IMR-90 (cell line): ENCODE measurements at regions not wholly inside any gene's neighbourhood (a gene's known extent, or its start where the extent isn't known, plus 50 kb on each side); places are given as distances from the start of the nearest gene placed in this dataset.

Source experiments
- ATAC-seq: fragments of 200-7000 bp; cut with Tn5 transposase; 2 replicates; pipeline ENCODE4 v1.9.1; 2020; ENCODE audit warnings: low read depth, mild to moderate bottlenecking, moderate library complexity
- BruUV-seq: library from RNA; stranded (reverse); fragments of 400-500 nt; replicated peaks from 2 replicates; lab custom pipeline; 2021; lab: Mats Ljungman, UMichigan
- CTCF ChIA-PET: fragments of 300-600 bp; formaldehyde crosslinking; extraction: SDS; loops from one replicate; lab custom pipeline; 2021; ENCODE audit warnings: antibody characterized with exemption; lab: Yijun Ruan, JAX
- POLR2A ChIA-PET: fragments of 300-600 bp; sonication (Branson Sonifier 250); formaldehyde crosslinking; loops from one replicate; lab custom pipeline; 2022; ENCODE audit warnings: antibody characterized with exemption; ENCODE audit not compliant: unreplicated experiment; lab: Charles Lee
- DNase-seq: peaks from one replicate; pipeline ENCODE4 v3.0.0; 2013
- H2AFZ ChIP-seq: replicated peaks from 2 replicates; pipeline ENCODE3; 2013; ENCODE audit warnings: low read length, mild to moderate bottlenecking; ENCODE audit not compliant: poor library complexity
- H2AK5ac ChIP-seq: 2 replicates; pipeline ENCODE4 v1.6.1; 2013; ENCODE audit warnings: low read depth, low read length, inconsistent platforms
- H2AK9ac ChIP-seq: replicated peaks from 2 replicates; pipeline ENCODE3; 2013; ENCODE audit warnings: mild to moderate bottlenecking, low read depth, low read length, moderate library complexity; ENCODE audit not compliant: poor library complexity
- H2BK120ac ChIP-seq: 2 replicates; pipeline ENCODE4 v1.6.1; 2013; ENCODE audit warnings: low read depth, low read length, inconsistent platforms
- H2BK15ac ChIP-seq: 3 replicates; pipeline ENCODE4 v1.6.1; 2013; ENCODE audit warnings: low read depth, low read length, inconsistent platforms
- H2BK20ac ChIP-seq: 2 replicates; pipeline ENCODE4 v1.6.1; 2013; ENCODE audit warnings: low read depth, mild to moderate bottlenecking, inconsistent platforms, low read length, moderate library complexity
- H2BK5ac ChIP-seq: 2 replicates; pipeline ENCODE4 v1.6.1; 2013; ENCODE audit warnings: mild to moderate bottlenecking, low read depth, low read length, inconsistent platforms; ENCODE audit not compliant: poor library complexity, severe bottlenecking
- H3K14ac ChIP-seq: replicated peaks from 2 replicates; pipeline ENCODE4 v1.6.1; 2013; ENCODE audit warnings: low read depth, low read length, inconsistent platforms
- H3K18ac ChIP-seq: 2 replicates; pipeline ENCODE4 v1.6.1; 2013; ENCODE audit warnings: low read depth, low read length, control low read depth
- H3K23ac ChIP-seq: 2 replicates; pipeline ENCODE4 v1.6.1; 2013; ENCODE audit warnings: low read depth, low read length, inconsistent platforms
- H3K27ac ChIP-seq: 2 replicates; pipeline ENCODE4 v1.5.1; 2013; ENCODE audit warnings: mild to moderate bottlenecking, control low read depth, low read length; ENCODE audit not compliant: insufficient read depth
- H3K27me3 ChIP-seq: 2 replicates; pipeline ENCODE4 v1.6.1; 2013; ENCODE audit warnings: low read length; ENCODE audit not compliant: control insufficient read depth, insufficient read depth
- H3K36me3 ChIP-seq: 2 replicates; pipeline ENCODE4 v1.6.1; 2013; ENCODE audit warnings: low read length, mixed read lengths; ENCODE audit not compliant: control insufficient read depth, insufficient read depth
- H3K4ac ChIP-seq: 2 replicates; pipeline ENCODE4 v1.6.1; 2013; ENCODE audit warnings: low read depth, low read length, inconsistent platforms
- H3K4me1 ChIP-seq: 2 replicates; pipeline ENCODE4 v1.6.1; 2013; ENCODE audit warnings: low read length, mixed read lengths; ENCODE audit not compliant: control insufficient read depth, insufficient read depth
- H3K4me2 ChIP-seq: 2 replicates; pipeline ENCODE4 v1.6.1; 2013; ENCODE audit warnings: low read depth, mild to moderate bottlenecking, control low read depth, low read length, moderate library complexity
- H3K4me3 ChIP-seq: 2 replicates; pipeline ENCODE4 v1.5.1; 2013; ENCODE audit warnings: low read depth, mild to moderate bottlenecking, control low read depth, low read length, moderate library complexity; ENCODE audit not compliant: insufficient read depth
- H3K56ac ChIP-seq: 2 replicates; pipeline ENCODE4 v1.6.1; 2013; ENCODE audit warnings: low read length, inconsistent platforms; ENCODE audit not compliant: insufficient read depth; ENCODE audit errors: extremely low read depth
- H3K79me1 ChIP-seq, 2 experiments: 2 replicates each; pipeline ENCODE4 v1.6.1; 2013; ENCODE audit warnings: low read length in 2 of 2, inconsistent platforms in 1 of 2, low read depth in 1 of 2
- H3K9ac ChIP-seq: 2 replicates; pipeline ENCODE4 v1.6.1; 2013; ENCODE audit warnings: low read depth, low read length, control low read depth
- H3K9me1 ChIP-seq: 2 replicates; pipeline ENCODE4 v1.6.1; 2013; ENCODE audit warnings: low read length, inconsistent platforms; ENCODE audit not compliant: insufficient read depth
- H3K9me3 ChIP-seq: 2 replicates; pipeline ENCODE4 v1.6.1; 2013; ENCODE audit warnings: low read length; ENCODE audit not compliant: control insufficient read depth, insufficient read depth
- H4K20me1 ChIP-seq: 2 replicates; pipeline ENCODE4 v1.6.1; 2013; ENCODE audit warnings: low read length, inconsistent platforms; ENCODE audit not compliant: insufficient read depth
- H4K5ac ChIP-seq: 2 replicates; pipeline ENCODE4 v1.6.1; 2013; ENCODE audit warnings: mild to moderate bottlenecking, low read depth, low read length, control low read depth
- H4K8ac ChIP-seq, 2 experiments: 2 replicates each; pipeline ENCODE4 v1.6.1; 2013; ENCODE audit warnings: low read depth in 2 of 2, low read length in 2 of 2, control low read depth in 1 of 2, inconsistent platforms in 1 of 2
- H4K91ac ChIP-seq: 2 replicates; pipeline ENCODE4 v1.6.1; 2013; ENCODE audit warnings: low read depth, low read length, inconsistent platforms; ENCODE audit not compliant: insufficient read depth
- CHD1 ChIP-seq: IDR thresholded peaks from 2 replicates; pipeline ENCODE4 v1.6.1; 2012; ENCODE audit warnings: low read depth, low read length, improper control_type of control experiment
- CTCF ChIP-seq: conservative IDR thresholded peaks from 2 replicates; pipeline ENCODE4 v1.5.1; 2012; ENCODE audit warnings: mild to moderate bottlenecking, low read depth, low read length, improper control_type of control experiment
- ELK1 ChIP-seq: fragments of 150-350 bp; IDR thresholded peaks from 2 replicates; pipeline ENCODE4 v1.6.1; 2016; ENCODE audit warnings: low read depth, mild to moderate bottlenecking, low read length, moderate library complexity, borderline replicate concordance
- FOS ChIP-seq: fragments of 150-350 bp; IDR thresholded peaks from 2 replicates; pipeline ENCODE4 v1.6.1; 2016; ENCODE audit warnings: low read depth, low read length
- MAFK ChIP-seq: IDR thresholded peaks from 2 replicates; pipeline ENCODE4 v1.6.1; 2012; ENCODE audit warnings: low read depth, low read length, improper control_type of control experiment
- MAZ ChIP-seq: IDR thresholded peaks from 2 replicates; pipeline ENCODE4 v1.6.1; 2012; ENCODE audit warnings: low read depth, mild to moderate bottlenecking, low read length, improper control_type of control experiment, moderate library complexity, borderline replicate concordance
- MXI1 ChIP-seq: IDR thresholded peaks from 2 replicates; pipeline ENCODE4 v1.6.1; 2012; ENCODE audit warnings: low read depth, mild to moderate bottlenecking, low read length, moderate library complexity, borderline replicate concordance
- NFE2L2 ChIP-seq: fragments of 150-350 bp; IDR thresholded peaks from 2 replicates; pipeline ENCODE4 v1.6.1; 2016; ENCODE audit warnings: low read depth, mild to moderate bottlenecking, low read length
- POLR2A ChIP-seq: IDR thresholded peaks from 2 replicates; pipeline ENCODE4 v1.6.1; 2012; ENCODE audit warnings: mild to moderate bottlenecking, low read depth, low read length
- RAD21 ChIP-seq: IDR thresholded peaks from 2 replicates; pipeline ENCODE4 v1.6.1; 2012; ENCODE audit warnings: low read length, improper control_type of control experiment
- RCOR1 ChIP-seq: IDR thresholded peaks from 2 replicates; pipeline ENCODE4 v1.6.1; 2012; ENCODE audit warnings: mild to moderate bottlenecking, low read length, improper control_type of control experiment; ENCODE audit not compliant: insufficient replicate concordance
- RFX5 ChIP-seq: IDR thresholded peaks from 2 replicates; pipeline ENCODE4 v1.8.0; 2012; ENCODE audit warnings: low read depth, mild to moderate bottlenecking, low read length, moderate library complexity
- SMC3 ChIP-seq: fragments of 150-350 bp; IDR thresholded peaks from 2 replicates; pipeline ENCODE4 v1.6.1; 2016; ENCODE audit warnings: low read depth, mild to moderate bottlenecking, antibody characterized with exemption, low read length, moderate library complexity
- WGBS, 2 experiments: methylation state at CpG; one replicate each; pipeline versions ENCODE4 v1.1.5 to v1.1.7; 2013; ENCODE audit warnings: missing lambda C conversion rate in 2 of 2; ENCODE audit not compliant: insufficient read length in 1 of 2; ENCODE audit errors: extremely low coverage in 2 of 2; 5-methylcytosine and 5-hydroxymethylcytosine counted together
- dilution Hi-C: fragments of 300-500 bp; cut with HindIII; formaldehyde crosslinking; loops from one replicate; pipeline ENCODE4 v1.14.3; 2018; ENCODE audit warnings: low sequenced_read_pairs; ENCODE audit not compliant: unreplicated experiment
- in situ Hi-C: fragments of 300-500 bp; cut with MboI; formaldehyde crosslinking; loops from 3 replicates; pipeline ENCODE4 v1.14.3; 2019; ENCODE audit warnings: low sequenced_read_pairs, inconsistent platforms, mixed read lengths
- intact Hi-C: fragments of 100-400 bp; cut with micrococcal nuclease; formaldehyde crosslinking; loops from 2 replicates; pipeline ENCODE4 v1.10.0; 2022

DNA sequence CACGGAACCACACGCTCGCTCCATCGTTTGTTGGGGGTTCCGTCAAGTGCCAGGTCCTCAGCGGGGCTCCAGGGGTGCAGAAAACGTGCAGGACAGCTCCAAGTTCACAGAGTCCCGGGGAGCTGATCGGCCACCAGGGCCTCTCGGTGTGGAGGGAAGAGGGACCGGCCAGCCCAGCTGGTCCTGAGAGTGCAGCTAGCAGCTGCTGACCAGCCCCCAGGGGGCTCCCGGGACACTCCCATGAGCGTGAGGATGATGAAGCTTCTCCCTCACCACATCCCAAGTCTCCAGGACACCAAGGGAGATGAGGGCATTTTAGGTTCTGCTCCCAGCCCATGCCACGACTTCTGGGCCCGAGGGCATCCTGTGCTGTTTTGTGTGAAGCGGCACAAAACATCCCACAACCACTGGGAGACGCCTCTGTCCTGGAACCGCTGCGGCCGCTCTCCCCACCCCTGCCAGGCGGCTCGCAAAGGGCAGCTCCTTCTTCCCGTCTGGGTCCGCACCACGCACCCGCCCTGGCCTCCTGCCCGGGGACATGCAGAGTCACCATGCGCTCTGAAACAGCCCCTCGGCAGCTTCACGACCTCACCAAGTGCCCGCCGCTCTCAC, 67.5 kb upstream of the IRX4 start:
- Histone ChIP-seq H2AK5ac (no peak overlapping the region), H3K18ac (no peak overlapping the region), H2AFZ (no peak overlapping the region), H3K9me1 (no peaks in the 10 kb centered on the region), H3K27ac (no peak overlapping the region), H3K36me3 (no peaks in the 10 kb centered on the region), H2BK20ac (no peak overlapping the region), H3K4ac (no peak overlapping the region), H4K20me1 (no peaks in the 10 kb centered on the region), H2BK120ac (no peak overlapping the region), H3K4me1 (no peaks in the 10 kb centered on the region), H2BK5ac (no peak overlapping the region), H4K91ac (no peak overlapping the region), H3K56ac (no peak overlapping the region), H3K9me3 (peaks cover 6% of the 10 kb centered on the region), H2AK9ac (no peak overlapping the region), H3K23ac (no peak overlapping the region), H4K5ac (no peak overlapping the region), H3K14ac (no peak overlapping the region), H3K4me2 (no peak overlapping the region), H4K8ac (no peak overlapping the region), H3K9ac (no peak overlapping the region), H3K79me1 (no peaks in the 10 kb centered on the region), H3K4me3 (no peak overlapping the region), H2BK15ac (no peak overlapping the region), H3K27me3 (no peaks in the 10 kb centered on the region)
- ChIA-PET POLR2A (no interaction called here), CTCF (no interaction called here)
- dilution Hi-C loops, result no loop called here
- in situ Hi-C loops, result no loop called here
- intact Hi-C loops, result no loop called here
- TF ChIP-seq ELK1 (no peak), RAD21 (no peak), POLR2A (no peak), RCOR1 (no peak), MXI1 (no peak), CHD1 (no peak), CTCF (no peak), MAFK (no peak), RFX5 (no peak), MAZ (no peak), SMC3 (no peak), FOS (no peak), NFE2L2 (no peak)
- no peak for ATAC-seq
- DNase-seq, result no peak
- BruUV-seq, result no TSS peak
- WGBS, 2 experiments, result 57% methylated on average over 8 of the region's 32 CpGs; no CpG with 5 or more reads in 1 of the 2 experiments
